Germinal center (tissue), 1 donor: ENCODE measurements at regions not wholly inside any gene's neighbourhood (a gene's known extent, or its start where the extent isn't known, plus 50 kb on each side); places are given as distances from the start of the nearest gene placed in this dataset.

ENCODE experiments used
- DNase-seq: peaks from one replicate; pipeline ENCODE4 v3.0.0; 2012; ENCODE audit warnings: mixed read lengths, low spot score

- DNase-seq, result no peak
Measured at GRCh38 chr10:9745158-9745557, 1272.5 kb upstream of the CELF2 start.

GRCh38 chr10:9757176-9757575 lies 1260.5 kb upstream of the CELF2 start:
- DNase-seq, result no peak

- DNase-seq, result no peak
Measured at GRCh38 chr10:9759596-9759995, 1258.1 kb upstream of the CELF2 start.

- DNase-seq, result no peak
Measured at GRCh38 chr10:9762966-9763656, 1254.6 kb upstream of the CELF2 start.

GRCh38 chr10:9766762-9767161 lies 1250.9 kb upstream of the CELF2 start:
- DNase-seq, result no peak

DNA sequence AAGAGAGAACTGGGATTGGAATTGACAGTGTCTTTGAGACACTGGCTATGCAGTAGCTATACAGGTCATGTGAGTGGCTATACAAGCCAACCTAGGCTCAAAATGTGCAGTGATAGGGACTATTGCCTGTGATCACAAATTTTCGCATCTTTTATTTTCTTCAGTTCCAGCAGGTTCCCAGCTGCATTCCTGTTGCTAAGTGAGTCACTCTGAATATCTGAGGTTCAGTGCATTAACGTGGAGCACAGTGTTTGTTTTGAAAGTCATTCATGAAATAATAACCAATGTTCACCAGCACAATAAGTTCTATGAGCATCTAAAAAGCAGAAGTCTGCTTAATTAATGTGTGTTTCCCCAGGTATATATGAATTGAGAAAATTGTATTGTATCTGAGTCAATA lies 1236.0 kb upstream of the CELF2 start:
- DNase-seq, result no peak

DNA sequence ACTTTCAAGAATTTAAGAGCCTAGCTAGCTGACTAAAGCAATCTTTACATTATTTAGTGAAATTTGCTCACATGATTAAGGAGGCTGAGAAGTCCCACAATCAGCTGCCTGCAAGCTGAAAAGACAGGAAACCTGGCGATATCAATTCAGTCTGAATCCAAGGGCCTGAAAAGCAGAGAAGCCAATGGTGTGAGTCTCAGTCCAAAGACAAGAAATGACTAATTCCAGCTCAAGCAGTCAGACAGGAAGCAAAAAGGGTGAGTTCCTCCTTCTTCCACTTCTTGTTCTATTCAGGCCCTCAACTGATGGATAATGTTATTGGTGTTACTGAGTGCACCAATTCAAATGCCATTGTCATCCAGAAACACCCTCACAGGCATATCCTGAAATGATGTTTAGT lies 1231.6 kb upstream of the CELF2 start:
- no peak for DNase-seq

DNA sequence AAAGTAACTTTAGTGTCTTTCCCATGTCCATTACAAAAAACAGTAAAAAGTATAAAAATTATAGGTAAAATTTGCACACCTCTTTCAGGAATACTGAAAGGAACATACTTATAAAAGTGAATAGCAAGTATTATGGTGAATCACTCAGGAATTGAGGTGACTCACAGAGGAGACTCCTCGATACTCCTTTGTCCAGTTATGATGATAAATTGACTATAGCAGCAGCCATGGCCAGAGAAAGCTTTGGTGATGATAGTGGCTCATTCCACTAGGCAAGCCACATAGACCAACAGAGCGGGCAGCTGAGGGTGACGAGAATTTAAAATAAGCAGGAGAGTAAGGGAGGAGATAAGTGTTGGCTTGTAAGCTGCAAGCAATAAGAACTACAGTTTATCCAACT lies 1231.1 kb upstream of the CELF2 start:
- no peak for DNase-seq

GRCh38 chr10:9789996-9790395 lies 1227.7 kb upstream of the CELF2 start:
- no peak for DNase-seq

DNA sequence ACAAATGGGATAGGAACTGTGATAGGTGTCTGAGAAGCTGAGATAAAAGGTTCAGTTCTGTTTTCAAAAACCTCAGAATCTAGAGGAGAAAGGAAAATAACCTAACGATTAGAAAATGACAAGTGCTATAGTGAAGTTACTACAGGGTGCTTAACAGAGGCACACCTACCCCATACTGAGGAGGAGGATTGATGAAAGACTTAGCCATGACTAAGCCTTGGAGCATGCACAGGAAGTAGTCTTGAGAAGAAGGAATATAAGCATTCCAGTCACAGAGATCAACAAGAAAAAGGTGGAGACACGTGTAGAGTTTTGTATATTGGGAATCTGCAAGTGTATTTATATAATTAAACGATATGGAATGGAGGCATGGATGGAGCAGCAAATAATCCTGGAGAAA lies 1225.5 kb upstream of the CELF2 start:
- DNase-seq, result no peak

GRCh38 chr10:9796564-9796963 lies 1221.1 kb upstream of the CELF2 start:
- DNase-seq, result no peak

DNA sequence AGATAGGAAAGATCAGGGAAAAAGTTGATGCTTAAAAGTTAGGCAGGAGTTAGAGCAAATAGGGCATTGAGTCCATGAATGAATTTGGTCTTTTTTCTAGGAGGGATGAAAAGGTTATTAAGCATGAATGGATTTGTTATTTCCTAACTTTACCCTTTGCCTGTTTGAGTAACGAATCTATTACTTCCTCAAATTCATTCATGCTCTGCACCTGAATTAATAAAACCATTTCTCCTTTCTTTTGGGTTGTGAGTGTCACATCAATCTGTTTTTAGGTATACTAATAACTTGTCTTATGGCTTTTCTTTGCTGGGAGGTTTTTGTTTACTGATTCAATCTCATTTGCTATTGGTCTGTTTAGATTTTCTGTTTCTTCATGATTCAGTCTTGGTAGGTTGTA lies 1217.7 kb upstream of the CELF2 start:
- DNase-seq, result no peak

DNA sequence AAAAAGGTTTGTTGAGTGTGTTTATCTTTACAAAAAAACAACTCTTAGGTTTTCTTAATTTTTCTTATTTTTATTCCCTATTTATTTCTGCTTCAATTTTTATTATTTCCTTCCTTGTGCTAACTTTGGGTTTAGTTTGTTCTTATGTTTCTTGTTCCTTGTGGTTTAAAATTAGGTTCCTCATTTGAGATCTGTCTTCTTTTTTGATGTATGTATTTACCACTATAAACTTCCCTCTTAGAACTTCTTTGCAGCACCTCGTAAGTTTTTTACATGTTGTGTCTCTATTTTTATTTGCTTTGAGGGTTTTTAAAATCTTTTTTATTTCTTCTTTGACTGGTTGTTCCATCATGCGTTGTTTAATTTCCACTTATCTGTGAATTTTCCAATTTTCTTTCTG lies 1217.1 kb upstream of the CELF2 start:
- DNase-seq, result no peak

DNA sequence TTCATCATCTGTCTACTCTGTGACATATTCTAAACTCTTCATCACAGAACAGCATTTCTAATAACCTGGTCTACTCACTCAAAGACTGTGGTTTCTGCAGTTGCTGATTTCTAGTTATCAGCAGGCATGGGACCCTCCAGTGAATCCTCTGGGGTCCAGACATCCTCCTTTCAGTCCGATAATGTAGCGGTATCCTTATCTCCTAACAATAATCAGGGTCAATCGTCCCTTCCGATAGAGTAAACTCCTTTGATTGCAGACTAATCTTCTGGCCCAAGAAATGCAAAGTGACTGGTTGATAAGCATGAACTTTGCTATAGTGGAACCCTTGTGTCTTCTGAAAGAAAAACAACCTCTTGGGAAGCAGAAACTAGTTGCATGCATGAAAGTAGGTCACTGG lies 1209.8 kb upstream of the CELF2 start:
- DNase-seq, result no peak

- no peak for DNase-seq
Measured at GRCh38 chr10:9811601-9812000, 1206.1 kb upstream of the CELF2 start.

DNA sequence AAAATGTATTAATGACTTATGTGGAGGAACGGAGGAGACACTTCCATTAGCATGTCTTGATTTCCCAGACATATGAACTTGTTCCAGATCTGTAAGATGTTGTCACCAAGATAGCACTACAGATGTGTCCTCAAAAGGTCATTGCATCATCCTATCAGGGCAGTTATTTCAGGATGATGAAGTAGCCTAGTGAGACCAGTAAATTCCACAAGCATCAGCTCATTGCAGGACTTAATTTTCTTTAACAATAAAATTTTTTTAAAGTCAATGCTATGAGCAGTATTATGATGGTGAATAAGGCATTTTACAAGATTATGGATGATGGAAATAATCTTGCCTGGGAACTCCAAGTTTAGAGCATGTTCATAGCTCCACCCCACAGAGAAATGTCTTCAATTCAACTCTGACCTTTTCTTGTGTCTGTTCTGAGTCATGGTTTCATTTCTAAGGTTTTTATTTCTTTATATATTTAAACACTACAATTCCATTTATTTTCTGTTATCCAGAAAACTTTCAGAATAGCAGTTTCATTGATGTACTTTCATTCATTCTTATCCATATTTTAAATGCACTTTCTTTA lies 1203.3 kb upstream of the CELF2 start:
- no peak for DNase-seq

DNA sequence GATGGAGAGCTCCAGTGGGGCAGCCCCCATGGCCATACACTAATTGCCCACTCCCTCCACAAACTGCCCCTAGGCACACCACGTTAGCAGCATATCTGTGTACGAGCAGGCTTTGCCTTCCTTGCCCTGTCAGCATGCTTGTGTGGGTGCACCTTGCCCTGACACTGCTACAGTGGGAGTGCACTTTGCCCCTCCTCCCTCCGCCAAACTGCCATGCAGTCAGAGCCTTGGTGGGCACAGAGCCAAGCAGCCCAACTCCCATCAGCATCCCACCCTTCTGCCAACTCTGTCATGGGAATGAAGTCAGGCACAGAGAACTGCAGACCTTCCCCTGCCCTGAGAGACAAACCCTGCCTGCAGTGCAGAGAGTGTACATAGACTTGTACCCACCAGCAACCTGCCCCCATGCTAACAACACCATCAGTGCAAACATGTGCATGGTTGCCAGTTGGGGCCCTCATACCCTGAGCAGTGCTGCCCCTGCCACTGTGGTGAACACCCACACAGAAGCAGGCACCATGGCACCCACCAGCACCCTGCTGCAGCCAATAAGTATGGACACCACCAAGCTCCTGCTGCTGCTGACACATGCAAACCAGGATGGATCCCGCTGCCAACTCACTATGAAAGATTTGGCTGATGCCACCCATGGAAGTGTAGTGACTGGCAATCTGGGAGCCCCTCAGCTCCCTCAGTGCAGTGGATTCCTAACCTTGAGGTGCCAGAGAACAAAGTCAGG lies 1197.7 kb upstream of the CELF2 start:
- no peak for DNase-seq

DNA sequence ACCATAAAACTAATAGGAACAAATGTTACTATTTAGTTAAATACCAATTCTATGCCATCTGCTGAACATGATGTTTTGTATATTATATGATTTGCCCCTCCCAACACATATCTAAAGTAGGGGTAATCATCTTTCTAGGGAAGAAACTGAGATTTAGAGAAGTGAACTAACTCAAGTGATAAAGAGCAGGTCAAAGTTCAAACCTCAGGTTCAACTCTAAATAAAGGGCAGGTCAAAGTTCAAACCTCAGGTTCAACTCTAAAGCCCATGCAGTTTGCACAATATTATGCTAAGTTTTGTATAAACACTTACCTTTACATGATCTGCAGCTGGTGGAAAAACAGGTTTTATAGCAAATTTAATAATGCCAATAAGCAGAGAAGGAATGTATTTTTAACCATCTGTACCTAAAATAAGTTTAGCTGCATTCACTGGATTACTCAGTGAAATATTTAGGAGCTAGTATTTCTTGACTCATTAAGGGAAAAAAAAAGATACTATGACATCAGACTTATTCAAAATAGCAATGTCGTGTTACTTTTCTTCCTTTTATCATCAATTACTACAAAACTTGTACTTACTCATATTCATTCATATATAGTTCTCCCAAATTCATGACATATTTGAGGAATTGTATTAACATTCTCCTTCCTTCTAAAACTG lies 1194.3 kb upstream of the CELF2 start:
- no peak for DNase-seq

- DNase-seq, result no peak
Measured at GRCh38 chr10:9824631-9825071, 1193.0 kb upstream of the CELF2 start.

DNA sequence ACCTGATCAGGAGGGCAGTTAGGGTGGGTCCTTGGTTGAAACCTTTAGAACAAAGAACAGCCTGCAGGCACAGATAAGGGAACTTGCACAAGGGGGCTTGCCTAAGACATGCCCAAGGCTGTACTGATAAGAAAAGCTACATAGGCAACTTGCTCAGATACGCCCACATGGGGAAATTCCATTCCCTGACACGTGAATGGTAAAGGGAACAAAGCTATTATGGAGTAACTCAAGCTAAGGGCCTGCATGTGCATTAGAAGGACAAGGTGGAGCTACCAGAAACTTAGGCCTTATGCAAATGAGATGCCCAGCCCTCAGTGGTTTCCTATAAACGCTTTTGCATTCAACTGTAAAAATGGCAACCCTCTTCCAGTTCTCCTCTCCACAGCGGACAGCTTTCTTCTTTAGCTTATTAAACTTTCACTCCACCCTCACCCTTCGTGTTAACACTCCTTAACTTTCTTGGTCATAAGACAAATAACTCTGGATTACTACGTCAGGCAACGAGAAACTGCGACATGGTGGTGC lies 1192.1 kb upstream of the CELF2 start:
- no peak for DNase-seq

GRCh38 chr10:9828110-9828509 lies 1189.6 kb upstream of the CELF2 start:
- no peak for DNase-seq

- no peak for DNase-seq
Measured at GRCh38 chr10:9833942-9834341, 1183.7 kb upstream of the CELF2 start.

- DNase-seq, result no peak
Measured at GRCh38 chr10:9834434-9834833, 1183.2 kb upstream of the CELF2 start.
